Thoracic aorta (tissue), 2 donors: ENCODE measurements at regions not wholly inside any gene's neighbourhood (a gene's known extent, or its start where the extent isn't known, plus 50 kb on each side); places are given as distances from the start of the nearest gene placed in this dataset.

Experiments used
- ATAC-seq: fragments of 150-250 bp; one replicate; pipeline ENCODE4 v1.8.0; 2017; ENCODE audit warnings: low read depth; ENCODE audit not compliant: insufficient number of reproducible peaks, low FRiP score
- DNase-seq: peaks from one replicate; pipeline ENCODE4 v3.0.0-alpha.2; 2020; ENCODE audit warnings: low spot score
- H3K27ac ChIP-seq, 2 donors: fragments of 200-600 bp; sonication (generic); 1 replicate in 1 of 2; 2 replicates in 1 of 2; pipeline ENCODE4 v1.5.1; 2016; ENCODE audit warnings: mild to moderate bottlenecking in 2 of 2, moderate library complexity in 2 of 2
- H3K27me3 ChIP-seq: fragments of 200-600 bp; sonication (generic); replicated peaks from 2 replicates; pipeline ENCODE4 v1.6.0; 2016; ENCODE audit warnings: mild to moderate bottlenecking; ENCODE audit not compliant: insufficient read depth
- H3K36me3 ChIP-seq: fragments of 200-600 bp; sonication (generic); one replicate; pipeline ENCODE4 v1.5.1; 2016
- H3K4me1 ChIP-seq, 2 donors: fragments of 200-600 bp; sonication (generic); 1 replicate in 1 of 2; 2 replicates in 1 of 2; pipeline versions ENCODE4 v1.5.1 to v1.6.0; 2016; ENCODE audit warnings: low read depth in 2 of 2, mild to moderate bottlenecking in 1 of 2; ENCODE audit not compliant: control insufficient read depth in 1 of 2
- H3K4me3 ChIP-seq: fragments of 200-600 bp; sonication (generic); 2 replicates; pipeline ENCODE4 v1.5.1; 2016; ENCODE audit warnings: mild to moderate bottlenecking
- H3K9me3 ChIP-seq: fragments of 200-600 bp; sonication (generic); 2 replicates; pipeline ENCODE4 v1.5.1; 2016
- TF ChIP-seq, protein P1 (sequence below): fragments of 200-600 bp; sonication (generic); IDR thresholded peaks from one replicate; pipeline ENCODE4 v1.5.1; 2019; ENCODE audit warnings: antibody characterized with exemption

DNA sequence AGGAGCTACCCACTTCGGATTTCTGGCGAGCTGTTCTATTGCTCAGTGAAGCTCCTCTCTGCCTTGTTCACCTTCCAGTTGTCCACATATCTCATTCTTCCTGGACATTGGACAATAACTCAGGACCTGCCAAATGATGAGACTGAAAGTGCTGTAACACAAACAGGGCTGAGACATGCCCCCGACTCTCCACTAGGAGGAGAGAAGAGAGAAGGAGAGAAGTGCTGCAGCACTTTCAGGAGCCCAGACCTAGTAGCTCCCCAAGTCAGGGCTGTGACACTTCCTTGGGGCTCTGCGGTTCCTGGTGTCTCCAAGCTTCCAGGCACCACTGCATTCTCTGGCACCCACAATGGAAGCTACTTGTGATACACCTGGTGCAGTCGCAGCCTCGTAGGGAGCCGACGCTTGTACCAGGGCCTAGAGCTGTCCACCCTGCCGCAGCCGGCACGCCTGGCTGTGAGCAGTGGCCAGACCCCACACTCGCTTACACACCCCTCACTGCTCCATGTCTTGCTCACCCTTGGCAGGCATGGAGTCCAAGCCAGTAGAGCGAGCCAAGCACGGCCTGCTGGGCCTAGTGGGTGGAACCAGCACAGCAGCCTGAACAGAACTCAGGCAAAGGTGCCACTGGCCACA lies 234.9 kb downstream of the TECRL start:
- Histone ChIP-seq H3K27ac (no peak overlapping the region), H3K36me3 (no peaks in the 10 kb centered on the region), H3K9me3 (no peaks in the 10 kb centered on the region), H3K4me1 (no peaks in the 10 kb centered on the region), H3K4me3 (no peak overlapping the region), H3K27me3 (no peaks in the 10 kb centered on the region)
- DNase-seq: no peak
- no peak for ATAC-seq
- TF ChIP-seq, protein P1, sequence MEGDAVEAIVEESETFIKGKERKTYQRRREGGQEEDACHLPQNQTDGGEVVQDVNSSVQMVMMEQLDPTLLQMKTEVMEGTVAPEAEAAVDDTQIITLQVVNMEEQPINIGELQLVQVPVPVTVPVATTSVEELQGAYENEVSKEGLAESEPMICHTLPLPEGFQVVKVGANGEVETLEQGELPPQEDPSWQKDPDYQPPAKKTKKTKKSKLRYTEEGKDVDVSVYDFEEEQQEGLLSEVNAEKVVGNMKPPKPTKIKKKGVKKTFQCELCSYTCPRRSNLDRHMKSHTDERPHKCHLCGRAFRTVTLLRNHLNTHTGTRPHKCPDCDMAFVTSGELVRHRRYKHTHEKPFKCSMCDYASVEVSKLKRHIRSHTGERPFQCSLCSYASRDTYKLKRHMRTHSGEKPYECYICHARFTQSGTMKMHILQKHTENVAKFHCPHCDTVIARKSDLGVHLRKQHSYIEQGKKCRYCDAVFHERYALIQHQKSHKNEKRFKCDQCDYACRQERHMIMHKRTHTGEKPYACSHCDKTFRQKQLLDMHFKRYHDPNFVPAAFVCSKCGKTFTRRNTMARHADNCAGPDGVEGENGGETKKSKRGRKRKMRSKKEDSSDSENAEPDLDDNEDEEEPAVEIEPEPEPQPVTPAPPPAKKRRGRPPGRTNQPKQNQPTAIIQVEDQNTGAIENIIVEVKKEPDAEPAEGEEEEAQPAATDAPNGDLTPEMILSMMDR: no peak

DNA sequence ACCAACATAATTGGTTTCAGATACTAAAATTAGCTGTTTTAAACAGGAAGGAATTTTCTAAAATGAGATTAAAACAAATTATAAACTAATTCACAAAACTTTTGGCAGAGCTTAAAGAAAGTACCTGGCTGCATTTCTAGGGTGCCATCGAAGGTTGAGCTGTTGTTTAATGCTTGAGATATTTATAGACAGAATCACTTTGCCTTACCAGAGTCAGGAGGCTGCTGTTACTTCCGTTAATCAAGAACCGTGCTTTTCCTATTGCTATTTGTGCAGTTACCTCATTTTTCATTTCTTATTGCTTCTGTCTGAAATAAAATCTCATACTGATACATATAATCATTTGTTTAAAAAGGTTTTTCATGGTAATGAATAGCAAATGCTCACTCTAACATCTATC lies 242.9 kb downstream of the TECRL start:
- no peak overlapping the region for H3K27ac ChIP-seq
- no peaks in the 10 kb centered on the region for H3K9me3 ChIP-seq
- TF ChIP-seq, protein P1: no peak
- no peak for DNase-seq
- ATAC-seq: no peak
- no peak overlapping the region for H3K4me3 ChIP-seq
- H3K27me3 ChIP-seq: no peaks in the 10 kb centered on the region
- no peaks in the 10 kb centered on the region for H3K4me1 ChIP-seq
- H3K36me3 ChIP-seq: no peaks in the 10 kb centered on the region

- ATAC-seq: no peak
- TF ChIP-seq, protein P1: peak; percentile 44
- no peaks in the 10 kb centered on the region for H3K4me1 ChIP-seq
- DNase-seq: no peak
- H3K27ac ChIP-seq: no peak overlapping the region
- no peaks in the 10 kb centered on the region for H3K27me3 ChIP-seq
- peak overlapping the region; percentile 53 for H3K4me3 ChIP-seq
- no peaks in the 10 kb centered on the region for H3K36me3 ChIP-seq
- no peaks in the 10 kb centered on the region for H3K9me3 ChIP-seq
Observed at GRCh38 chr4:64158648-64159326, 250.5 kb downstream of the TECRL start.

GRCh38 chr4:64157397-64157796 lies 251.9 kb downstream of the TECRL start:
- TF ChIP-seq, protein P1: no peak
- H3K36me3 ChIP-seq: no peaks in the 10 kb centered on the region
- H3K27me3 ChIP-seq: no peaks in the 10 kb centered on the region
- H3K9me3 ChIP-seq: no peaks in the 10 kb centered on the region
- DNase-seq: no peak
- no peak overlapping the region for H3K4me3 ChIP-seq
- no peaks in the 10 kb centered on the region for H3K4me1 ChIP-seq
- no peak overlapping the region for H3K27ac ChIP-seq
- no peak for ATAC-seq

DNA sequence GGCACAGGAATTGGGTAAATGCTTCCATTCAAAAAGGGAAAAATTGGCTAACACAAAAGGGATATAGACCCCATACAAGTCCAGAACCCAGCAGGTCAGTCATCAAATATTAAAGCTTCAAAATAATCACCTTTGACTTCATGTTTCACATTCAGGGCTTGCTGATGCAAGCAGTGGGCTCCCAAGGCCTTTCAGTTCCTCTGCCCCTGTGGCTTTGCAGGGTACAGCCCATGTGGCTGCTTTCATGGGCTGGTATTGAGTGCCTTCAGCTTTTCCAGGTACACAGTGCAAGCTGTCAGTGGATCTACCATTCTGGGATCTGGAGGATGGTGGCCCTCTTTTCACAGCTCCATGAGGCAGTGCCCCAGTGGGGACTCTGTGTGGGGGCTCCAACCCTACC lies 253.0 kb downstream of the TECRL start:
- H3K4me1 ChIP-seq: no peaks in the 10 kb centered on the region
- no peaks in the 10 kb centered on the region for H3K36me3 ChIP-seq
- no peak overlapping the region for H3K4me3 ChIP-seq
- no peak for ATAC-seq
- no peak for DNase-seq
- H3K27ac ChIP-seq: no peak overlapping the region
- no peaks in the 10 kb centered on the region for H3K27me3 ChIP-seq
- no peaks in the 10 kb centered on the region for H3K9me3 ChIP-seq
- TF ChIP-seq, protein P1: no peak
